HEK293 (cell line): ENCODE measurements at regions not wholly inside any gene's neighbourhood (a gene's known extent, or its start where the extent isn't known, plus 50 kb on each side); places are given as distances from the start of the nearest gene placed in this dataset.

Experiments used
- CTCF ChIA-PET: fragments of 350-600 bp; formaldehyde crosslinking; extraction: SDS; loops from one replicate; lab custom pipeline; 2021; ENCODE audit warnings: antibody characterized with exemption; lab: Yijun Ruan, JAX
- POLR2A ChIA-PET: fragments of 300-600 bp; formaldehyde crosslinking; extraction: SDS; loops from one replicate; lab custom pipeline; 2020; ENCODE audit warnings: antibody characterized with exemption, inconsistent platforms; lab: Yijun Ruan, JAX
- H3K27ac ChIP-seq: fragments of 200-500 bp; sonication (Bioruptor generic); 2 replicates; pipeline ENCODE4 v1.5.1; 2014; ENCODE audit warnings: low read depth, low read length, control low read depth, inconsistent platforms; ENCODE audit errors: extremely low read depth
- H3K36me3 ChIP-seq, 2 experiments: fragments of 200-500 bp in 1 of 2; sonication (Bioruptor generic) in 1 of 2; 1 replicate in 1 of 2; 2 replicates in 1 of 2; pipeline ENCODE4 v1.5.1; 2014 to 2017; ENCODE audit warnings: inconsistent platforms in 2 of 2, low read length in 2 of 2; ENCODE audit not compliant: control insufficient read depth in 2 of 2, insufficient read depth in 1 of 2
- H3K4me1 ChIP-seq: fragments of 200-500 bp; sonication (Bioruptor generic); 2 replicates; pipeline ENCODE4 v1.5.1; 2014; ENCODE audit warnings: mild to moderate bottlenecking, low read length, inconsistent platforms; ENCODE audit not compliant: control insufficient read depth, insufficient read depth
- H3K4me3 ChIP-seq: 2 replicates; pipeline ENCODE4 v1.5.1; 2011; ENCODE audit warnings: low read depth, mild to moderate bottlenecking, control low read depth, low read length, moderate library complexity
- H3K9me3 ChIP-seq: fragments of 200-500 bp; sonication (Bioruptor generic); 2 replicates; pipeline ENCODE4 v1.5.1; 2014; ENCODE audit warnings: low read depth, low read length, inconsistent platforms; ENCODE audit not compliant: control insufficient read depth, insufficient read depth
- GLI4 ChIP-seq: fragments of 450-650 bp; formaldehyde crosslinking; IDR thresholded peaks from 2 replicates; pipeline ENCODE4 v1.5.1; 2016; ENCODE audit warnings: missing biosample characterization, missing genetic modification characterization
- REPIN1 ChIP-seq: fragments of 450-650 bp; formaldehyde crosslinking; IDR thresholded peaks from 2 replicates; pipeline ENCODE4 v1.5.1; 2017; ENCODE audit warnings: missing biosample characterization, missing genetic modification characterization, low read depth
- YY2 ChIP-seq: fragments of 450-650 bp; formaldehyde crosslinking; IDR thresholded peaks from 2 replicates; pipeline ENCODE4 v1.5.1; 2016; ENCODE audit warnings: missing biosample characterization, missing genetic modification characterization
- ZBTB48 ChIP-seq: fragments of 450-650 bp; formaldehyde crosslinking; IDR thresholded peaks from 2 replicates; pipeline ENCODE4 v1.5.1; 2016; ENCODE audit warnings: missing biosample characterization, missing genetic modification characterization
- ZEB2 ChIP-seq: fragments of 450-650 bp; formaldehyde crosslinking; IDR thresholded peaks from 2 replicates; pipeline ENCODE4 v1.5.1; 2016; ENCODE audit warnings: missing biosample characterization, missing genetic modification characterization
- ZNF133 ChIP-seq: fragments of 450-650 bp; formaldehyde crosslinking; IDR thresholded peaks from 2 replicates; pipeline ENCODE4 v1.5.1; 2016; ENCODE audit warnings: missing biosample characterization, missing genetic modification characterization
- ZNF138 ChIP-seq: fragments of 450-650 bp; formaldehyde crosslinking; IDR thresholded peaks from 2 replicates; pipeline ENCODE4 v1.5.1; 2016; ENCODE audit warnings: missing biosample characterization, missing genetic modification characterization, borderline replicate concordance
- ZNF140 ChIP-seq: fragments of 450-650 bp; formaldehyde crosslinking; IDR thresholded peaks from 2 replicates; pipeline ENCODE4 v1.5.1; 2016; ENCODE audit warnings: missing biosample characterization, missing genetic modification characterization
- ZNF146 ChIP-seq: fragments of 450-650 bp; formaldehyde crosslinking; IDR thresholded peaks from 2 replicates; pipeline ENCODE4 v1.5.1; 2016; ENCODE audit warnings: missing biosample characterization, missing genetic modification characterization
- ZNF211 ChIP-seq: fragments of 450-650 bp; formaldehyde crosslinking; IDR thresholded peaks from 2 replicates; pipeline ENCODE4 v1.5.1; 2016; ENCODE audit warnings: low read depth, missing biosample characterization, missing genetic modification characterization
- ZNF416 ChIP-seq: fragments of 450-650 bp; formaldehyde crosslinking; IDR thresholded peaks from 2 replicates; pipeline ENCODE4 v1.5.1; 2016; ENCODE audit warnings: missing biosample characterization, missing genetic modification characterization
- ZNF510 ChIP-seq: fragments of 450-650 bp; formaldehyde crosslinking; IDR thresholded peaks from 2 replicates; pipeline ENCODE4 v1.5.1; 2018; ENCODE audit warnings: mild to moderate bottlenecking, missing genetic modification characterization, missing biosample characterization; ENCODE audit not compliant: insufficient replicate concordance
- ZNF518A ChIP-seq: fragments of 450-650 bp; formaldehyde crosslinking; conservative IDR thresholded peaks from 2 replicates; pipeline ENCODE4 v1.5.1; 2016; ENCODE audit warnings: low read depth, missing biosample characterization, missing genetic modification characterization
- ZNF701 ChIP-seq: fragments of 450-650 bp; formaldehyde crosslinking; IDR thresholded peaks from 2 replicates; pipeline ENCODE4 v1.5.1; 2016; ENCODE audit warnings: missing biosample characterization, missing genetic modification characterization
- ZNF776 ChIP-seq: fragments of 450-650 bp; formaldehyde crosslinking; IDR thresholded peaks from 2 replicates; pipeline ENCODE4 v1.5.0; 2017; ENCODE audit warnings: missing biosample characterization, missing genetic modification characterization, borderline replicate concordance
- TF ChIP-seq, protein P1 (sequence below): fragments of 450-650 bp; formaldehyde crosslinking; IDR thresholded peaks from 2 replicates; pipeline ENCODE4 v1.5.1; 2016; ENCODE audit warnings: missing biosample characterization, missing genetic modification characterization, borderline replicate concordance
- TF ChIP-seq, protein P2 (sequence below): fragments of 450-650 bp; formaldehyde crosslinking; IDR thresholded peaks from 2 replicates; pipeline ENCODE4 v1.5.1; 2016; ENCODE audit warnings: missing biosample characterization, missing genetic modification characterization
- TF ChIP-seq, protein P3 (sequence below): fragments of 450-650 bp; formaldehyde crosslinking; IDR thresholded peaks from 2 replicates; pipeline ENCODE4 v1.5.1; 2016; ENCODE audit warnings: missing biosample characterization, missing genetic modification characterization
- TF ChIP-seq, protein P4 (sequence below): fragments of 450-650 bp; formaldehyde crosslinking; IDR thresholded peaks from 2 replicates; pipeline ENCODE4 v1.5.1; 2016; ENCODE audit warnings: missing biosample characterization, missing genetic modification characterization

- H3K27ac ChIP-seq = no peak overlapping the region
- TF ChIP-seq ZNF416 (tag by site-specific recombination) = no peak
- TF ChIP-seq ZBTB48 (tag by site-specific recombination) = no peak
- ChIA-PET CTCF (interaction anchor here (1.2 kb wide), 1 partner anchor 248 kb away, joined by 3 read pairs; no protein-coding TSS in a partner anchor), POLR2A (no interaction called here)
- H3K4me3 ChIP-seq = no peak overlapping the region
- H3K9me3 ChIP-seq = no peaks in the 10 kb centered on the region
- H3K36me3 ChIP-seq = no peaks in the 10 kb centered on the region
- H3K4me1 ChIP-seq = no peaks in the 10 kb centered on the region
Measured at GRCh38 chr4:159735281-159736207, 632.7 kb downstream of the RAPGEF2 start.

GRCh38 chr4:159736411-159736810 lies 633.5 kb downstream of the RAPGEF2 start:
- no peaks in the 10 kb centered on the region for H3K9me3 ChIP-seq
- no peak overlapping the region for H3K4me3 ChIP-seq
- H3K4me1 ChIP-seq = no peaks in the 10 kb centered on the region
- ChIA-PET POLR2A (no interaction called here), CTCF (interaction anchor here (1.2 kb wide), 1 partner anchor 249 kb away, joined by 3 read pairs; no protein-coding TSS in a partner anchor)
- H3K36me3 ChIP-seq = no peaks in the 10 kb centered on the region
- no peak overlapping the region for H3K27ac ChIP-seq
- TF ChIP-seq ZNF140 (tag by site-specific recombination) = no peak
- TF ChIP-seq, protein P1, sequence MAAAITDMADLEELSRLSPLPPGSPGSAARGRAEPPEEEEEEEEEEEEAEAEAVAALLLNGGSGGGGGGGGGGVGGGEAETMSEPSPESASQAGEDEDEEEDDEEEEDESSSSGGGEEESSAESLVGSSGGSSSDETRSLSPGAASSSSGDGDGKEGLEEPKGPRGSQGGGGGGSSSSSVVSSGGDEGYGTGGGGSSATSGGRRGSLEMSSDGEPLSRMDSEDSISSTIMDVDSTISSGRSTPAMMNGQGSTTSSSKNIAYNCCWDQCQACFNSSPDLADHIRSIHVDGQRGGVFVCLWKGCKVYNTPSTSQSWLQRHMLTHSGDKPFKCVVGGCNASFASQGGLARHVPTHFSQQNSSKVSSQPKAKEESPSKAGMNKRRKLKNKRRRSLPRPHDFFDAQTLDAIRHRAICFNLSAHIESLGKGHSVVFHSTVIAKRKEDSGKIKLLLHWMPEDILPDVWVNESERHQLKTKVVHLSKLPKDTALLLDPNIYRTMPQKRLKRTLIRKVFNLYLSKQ (tag by site-specific recombination) = no peak
- TF ChIP-seq ZNF138 (tag by site-specific recombination) = no peak
- TF ChIP-seq ZNF510 (tag by site-specific recombination) = no peak
- TF ChIP-seq GLI4 = no peak
- no peak for TF ChIP-seq ZNF518A
- no peak for TF ChIP-seq ZNF701 (tag by site-specific recombination)
- TF ChIP-seq YY2 (tag by site-specific recombination) = no peak
- TF ChIP-seq, protein P2, sequence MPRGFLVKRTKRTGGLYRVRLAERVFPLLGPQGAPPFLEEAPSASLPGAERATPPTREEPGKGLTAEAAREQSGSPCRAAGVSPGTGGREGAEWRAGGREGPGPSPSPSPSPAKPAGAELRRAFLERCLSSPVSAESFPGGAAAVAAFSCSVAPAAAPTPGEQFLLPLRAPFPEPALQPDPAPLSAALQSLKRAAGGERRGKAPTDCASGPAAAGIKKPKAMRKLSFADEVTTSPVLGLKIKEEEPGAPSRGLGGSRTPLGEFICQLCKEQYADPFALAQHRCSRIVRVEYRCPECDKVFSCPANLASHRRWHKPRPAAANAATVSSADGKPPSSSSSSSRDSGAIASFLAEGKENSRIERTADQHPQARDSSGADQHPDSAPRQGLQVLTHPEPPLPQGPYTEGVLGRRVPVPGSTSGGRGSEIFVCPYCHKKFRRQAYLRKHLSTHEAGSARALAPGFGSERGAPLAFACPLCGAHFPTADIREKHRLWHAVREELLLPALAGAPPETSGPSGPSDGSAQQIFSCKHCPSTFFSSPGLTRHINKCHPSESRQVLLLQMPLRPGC = no peak
- no peak for TF ChIP-seq REPIN1 (tag by site-specific recombination)
- no peak for TF ChIP-seq ZNF146 (tag by site-specific recombination)
- no peak for TF ChIP-seq ZNF133 (tag by site-specific recombination)
- TF ChIP-seq, protein P3, sequence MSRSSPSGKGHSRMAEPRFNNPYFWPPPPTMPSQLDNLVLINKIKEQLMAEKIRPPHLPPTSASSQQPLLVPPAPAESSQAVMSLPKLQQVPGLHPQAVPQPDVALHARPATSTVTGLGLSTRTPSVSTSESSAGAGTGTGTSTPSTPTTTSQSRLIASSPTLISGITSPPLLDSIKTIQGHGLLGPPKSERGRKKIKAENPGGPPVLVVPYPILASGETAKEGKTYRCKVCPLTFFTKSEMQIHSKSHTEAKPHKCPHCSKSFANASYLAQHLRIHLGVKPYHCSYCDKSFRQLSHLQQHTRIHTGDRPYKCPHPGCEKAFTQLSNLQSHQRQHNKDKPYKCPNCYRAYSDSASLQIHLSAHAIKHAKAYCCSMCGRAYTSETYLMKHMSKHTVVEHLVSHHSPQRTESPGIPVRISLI (tag by site-specific recombination) = no peak
- no peak for TF ChIP-seq ZNF776 (tag by site-specific recombination)
- TF ChIP-seq ZEB2 (tag by site-specific recombination) = no peak
- no peak for TF ChIP-seq ZNF211 (tag by site-specific recombination)
- TF ChIP-seq, protein P4, sequence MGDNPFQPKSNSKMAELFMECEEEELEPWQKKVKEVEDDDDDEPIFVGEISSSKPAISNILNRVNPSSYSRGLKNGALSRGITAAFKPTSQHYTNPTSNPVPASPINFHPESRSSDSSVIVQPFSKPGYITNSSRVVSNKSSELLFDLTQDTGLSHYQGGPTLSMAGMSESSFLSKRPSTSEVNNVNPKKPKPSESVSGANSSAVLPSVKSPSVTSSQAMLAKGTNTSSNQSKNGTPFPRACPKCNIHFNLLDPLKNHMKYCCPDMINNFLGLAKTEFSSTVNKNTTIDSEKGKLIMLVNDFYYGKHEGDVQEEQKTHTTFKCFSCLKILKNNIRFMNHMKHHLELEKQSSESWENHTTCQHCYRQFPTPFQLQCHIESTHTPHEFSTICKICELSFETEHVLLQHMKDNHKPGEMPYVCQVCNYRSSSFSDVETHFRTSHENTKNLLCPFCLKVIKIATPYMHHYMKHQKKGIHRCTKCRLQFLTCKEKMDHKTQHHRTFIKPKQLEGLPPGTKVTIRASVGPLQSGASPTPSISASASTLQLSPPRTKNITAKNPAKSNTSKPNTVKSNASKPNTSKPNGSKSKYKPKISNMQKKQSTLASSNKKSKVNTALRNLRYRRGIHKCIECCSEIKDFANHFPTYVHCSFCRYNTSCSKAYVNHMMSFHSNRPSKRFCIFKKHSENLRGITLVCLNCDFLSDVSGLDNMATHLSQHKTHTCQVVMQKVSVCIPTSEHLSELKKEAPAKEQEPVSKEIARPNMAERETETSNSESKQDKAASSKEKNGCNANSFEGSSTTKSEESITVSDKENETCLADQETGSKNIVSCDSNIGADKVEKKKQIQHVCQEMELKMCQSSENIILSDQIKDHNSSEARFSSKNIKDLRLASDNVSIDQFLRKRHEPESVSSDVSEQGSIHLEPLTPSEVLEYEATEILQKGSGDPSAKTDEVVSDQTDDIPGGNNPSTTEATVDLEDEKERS = no peak
